ENCODE measurements at regions not wholly inside any gene's neighbourhood (a gene's known extent, or its start where the extent isn't known, plus 50 kb on each side); places are given as distances from the start of the nearest gene placed in this dataset.

DNA sequence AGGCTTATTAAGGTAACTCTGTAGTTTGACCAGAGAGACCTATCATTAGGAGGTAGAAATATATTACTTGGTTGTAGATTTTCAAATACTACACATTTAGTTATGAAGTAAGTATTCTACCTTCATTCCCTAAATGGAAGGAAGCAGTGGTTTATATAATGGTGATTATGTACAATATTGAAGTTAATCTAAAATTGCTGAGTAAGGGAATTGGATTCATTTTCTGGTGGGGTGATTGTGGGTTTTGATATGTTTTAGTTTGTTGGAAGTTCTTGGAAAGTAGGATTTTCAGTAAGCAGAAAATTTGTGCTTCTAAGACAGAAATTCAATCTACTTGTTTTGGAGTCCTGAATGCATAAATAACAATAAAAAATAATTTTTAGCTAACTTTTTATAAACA, 1830.9 kb upstream of the ADGRL3 start:
- Histone ChIP-seq H3K36me3 (ENCODE audit: control insufficient read depth in 2 of 2, insufficient read depth in 2 of 2, low read length in 1 of 2) (no peaks in the 10 kb centered on the region), H3K27ac (ENCODE audit: control insufficient read depth, insufficient read depth) (no peak overlapping the region), H3K9me3 (replicated peaks; ENCODE audit: control insufficient read depth, insufficient read depth, low read length) (no peaks in the 10 kb centered on the region), H3K4me3 (no peak overlapping the region), H3K4me2 (ENCODE audit: control insufficient read depth, insufficient read depth) (no peak overlapping the region), H2AFZ (ENCODE audit: control insufficient read depth, low read depth, low read length) (no peak overlapping the region), H3K9ac (ENCODE audit: control insufficient read depth, insufficient read depth, low read length) (no peak overlapping the region), H4K20me1 (ENCODE audit: control insufficient read depth, insufficient read depth) (no peaks in the 10 kb centered on the region), H3K79me2 (ENCODE audit: control insufficient read depth, insufficient read depth, low read length) (no peaks in the 10 kb centered on the region), H3K4me1 (ENCODE audit: control insufficient read depth, insufficient read depth, low read length) (no peaks in the 10 kb centered on the region), H3K27me3 (replicated peaks in 1 of 2; ENCODE audit: control insufficient read depth in 2 of 2, insufficient read depth in 2 of 2, low read length in 1 of 2) (no peaks in the 10 kb centered on the region)
- intact Hi-C loops (cut with micrococcal nuclease; ENCODE audit: unreplicated experiment): no loop called here
- BruUV-seq (replicated peaks): no TSS peak
- SMC1A ChIA-PET (ENCODE audit: uncharacterized antibody, unreplicated experiment): no interaction called here
- TF ChIP-seq MYB (IDR thresholded peaks at IDR 0.05; ENCODE audit: borderline replicate concordance, low read depth, low read length): no peak
- no peak for TF ChIP-seq EGR1 (IDR thresholded peaks at IDR 0.05; ENCODE audit: borderline replicate concordance in 1 of 2, low read depth in 2 of 2, low read length in 2 of 2)
- TF ChIP-seq, protein P1, sequence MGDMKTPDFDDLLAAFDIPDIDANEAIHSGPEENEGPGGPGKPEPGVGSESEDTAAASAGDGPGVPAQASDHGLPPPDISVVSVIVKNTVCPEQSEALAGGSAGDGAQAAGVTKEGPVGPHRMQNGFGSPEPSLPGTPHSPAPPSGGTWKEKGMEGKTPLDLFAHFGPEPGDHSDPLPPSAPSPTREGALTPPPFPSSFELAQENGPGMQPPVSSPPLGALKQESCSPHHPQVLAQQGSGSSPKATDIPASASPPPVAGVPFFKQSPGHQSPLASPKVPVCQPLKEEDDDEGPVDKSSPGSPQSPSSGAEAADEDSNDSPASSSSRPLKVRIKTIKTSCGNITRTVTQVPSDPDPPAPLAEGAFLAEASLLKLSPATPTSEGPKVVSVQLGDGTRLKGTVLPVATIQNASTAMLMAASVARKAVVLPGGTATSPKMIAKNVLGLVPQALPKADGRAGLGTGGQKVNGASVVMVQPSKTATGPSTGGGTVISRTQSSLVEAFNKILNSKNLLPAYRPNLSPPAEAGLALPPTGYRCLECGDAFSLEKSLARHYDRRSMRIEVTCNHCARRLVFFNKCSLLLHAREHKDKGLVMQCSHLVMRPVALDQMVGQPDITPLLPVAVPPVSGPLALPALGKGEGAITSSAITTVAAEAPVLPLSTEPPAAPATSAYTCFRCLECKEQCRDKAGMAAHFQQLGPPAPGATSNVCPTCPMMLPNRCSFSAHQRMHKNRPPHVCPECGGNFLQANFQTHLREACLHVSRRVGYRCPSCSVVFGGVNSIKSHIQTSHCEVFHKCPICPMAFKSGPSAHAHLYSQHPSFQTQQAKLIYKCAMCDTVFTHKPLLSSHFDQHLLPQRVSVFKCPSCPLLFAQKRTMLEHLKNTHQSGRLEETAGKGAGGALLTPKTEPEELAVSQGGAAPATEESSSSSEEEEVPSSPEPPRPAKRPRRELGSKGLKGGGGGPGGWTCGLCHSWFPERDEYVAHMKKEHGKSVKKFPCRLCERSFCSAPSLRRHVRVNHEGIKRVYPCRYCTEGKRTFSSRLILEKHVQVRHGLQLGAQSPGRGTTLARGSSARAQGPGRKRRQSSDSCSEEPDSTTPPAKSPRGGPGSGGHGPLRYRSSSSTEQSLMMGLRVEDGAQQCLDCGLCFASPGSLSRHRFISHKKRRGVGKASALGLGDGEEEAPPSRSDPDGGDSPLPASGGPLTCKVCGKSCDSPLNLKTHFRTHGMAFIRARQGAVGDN (IDR thresholded peaks at IDR 0.05): no peak
- TF ChIP-seq, protein P2, sequence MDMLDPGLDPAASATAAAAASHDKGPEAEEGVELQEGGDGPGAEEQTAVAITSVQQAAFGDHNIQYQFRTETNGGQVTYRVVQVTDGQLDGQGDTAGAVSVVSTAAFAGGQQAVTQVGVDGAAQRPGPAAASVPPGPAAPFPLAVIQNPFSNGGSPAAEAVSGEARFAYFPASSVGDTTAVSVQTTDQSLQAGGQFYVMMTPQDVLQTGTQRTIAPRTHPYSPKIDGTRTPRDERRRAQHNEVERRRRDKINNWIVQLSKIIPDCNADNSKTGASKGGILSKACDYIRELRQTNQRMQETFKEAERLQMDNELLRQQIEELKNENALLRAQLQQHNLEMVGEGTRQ (IDR thresholded peaks at IDR 0.05; ENCODE audit: borderline replicate concordance, low read depth, low read length): no peak
- no peak for TF ChIP-seq ZNF217 (IDR thresholded peaks at IDR 0.05)
- no peak for TF ChIP-seq YBX1 (IDR thresholded peaks at IDR 0.05)
- TF ChIP-seq ELK1 (IDR thresholded peaks at IDR 0.05; ENCODE audit: low read depth, low read length): no peak
- TF ChIP-seq HSF1 (IDR thresholded peaks at IDR 0.05; ENCODE audit: low read depth, low read length): no peak
- DNase-seq (ENCODE audit: low read depth, low spot score) (no peak), FAIRE-seq (no peak), ATAC-seq (no peak)
- RAD21 ChIA-PET (ENCODE audit: unreplicated experiment): no interaction called here
- CTCF ChIA-PET: no interaction called here
- POLR2A ChIA-PET: no interaction called here
- in situ Hi-C loops (cut with MboI): no loop called here

Measured in GM12878 (cell line).